ENCODE measurements at regions not wholly inside any gene's neighbourhood (a gene's known extent, or its start where the extent isn't known, plus 50 kb on each side); places are given as distances from the start of the nearest gene placed in this dataset.

DNA sequence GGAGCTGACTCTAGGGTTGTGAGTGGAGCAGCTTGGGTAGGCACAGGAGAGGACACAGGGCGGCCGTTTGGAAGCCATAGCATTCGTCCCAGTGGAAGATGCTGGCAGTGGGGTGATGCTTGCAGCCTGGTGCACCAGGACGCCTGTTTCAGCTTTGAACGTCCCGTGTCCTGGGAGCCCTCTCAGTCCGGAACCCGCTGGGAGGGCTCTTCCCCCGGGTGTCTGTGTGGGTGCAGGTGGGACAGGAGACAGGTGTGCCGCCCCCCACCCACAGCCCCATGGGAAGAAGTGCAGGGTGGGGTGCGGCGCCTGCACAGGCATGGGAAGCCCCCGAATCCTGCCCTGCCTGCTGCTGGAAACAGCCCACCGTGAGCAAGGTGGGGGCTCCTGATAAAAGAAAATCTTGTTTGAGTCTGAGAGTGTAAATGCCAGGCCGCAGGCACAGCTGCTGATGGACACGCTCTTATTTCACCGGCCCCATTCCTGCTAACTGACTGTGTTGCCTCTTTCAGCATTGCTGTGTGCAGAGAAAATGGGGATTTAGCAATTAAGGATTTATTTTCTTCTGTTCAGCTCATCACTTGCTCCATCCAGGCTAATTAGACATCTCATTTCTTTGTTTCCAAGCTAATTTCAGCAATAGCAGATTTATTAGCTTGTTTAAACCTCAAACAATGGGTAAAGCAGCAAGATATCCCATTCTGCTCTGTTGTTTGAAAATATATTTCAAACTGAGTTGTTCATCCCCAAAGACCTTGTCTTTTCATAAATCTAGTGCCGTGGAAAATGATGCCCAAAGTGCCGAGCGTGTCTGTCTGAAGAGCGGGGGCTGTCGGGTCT is 54.9 kb upstream of the DPYSL4 start:
- Histone ChIP-seq H3K27me3 (replicated peaks in 1 of 2; ENCODE audit: control insufficient read depth in 2 of 2, insufficient read depth in 2 of 2, low read length in 1 of 2) (no peaks in the 10 kb centered on the region), H3K36me3 (ENCODE audit: control insufficient read depth in 2 of 2, insufficient read depth in 2 of 2, low read length in 1 of 2) (no peaks in the 10 kb centered on the region), H3K27ac (ENCODE audit: control insufficient read depth, insufficient read depth) (no peak overlapping the region), H3K79me2 (ENCODE audit: control insufficient read depth, insufficient read depth, low read length) (no peaks in the 10 kb centered on the region), H3K9me3 (replicated peaks; ENCODE audit: control insufficient read depth, insufficient read depth, low read length) (no peaks in the 10 kb centered on the region), H3K4me2 (ENCODE audit: control insufficient read depth, insufficient read depth) (no peak overlapping the region), H3K4me3 (no peak overlapping the region), H4K20me1 (ENCODE audit: control insufficient read depth, insufficient read depth) (no peaks in the 10 kb centered on the region), H2AFZ (ENCODE audit: control insufficient read depth, low read depth, low read length) (no peak overlapping the region), H3K9ac (ENCODE audit: control insufficient read depth, insufficient read depth, low read length) (no peak overlapping the region), H3K4me1 (ENCODE audit: control insufficient read depth, insufficient read depth, low read length) (no peaks in the 10 kb centered on the region)
- ChIA-PET POLR2A (no interaction called here), CTCF (interaction anchor here (1.7 kb wide), 1 partner anchor 11 kb away, joined by 5 read pairs; no protein-coding TSS in a partner anchor), SMC1A (ENCODE audit: uncharacterized antibody, unreplicated experiment) (no interaction called here), RAD21 (ENCODE audit: unreplicated experiment) (no interaction called here)
- ATAC-seq (no peak), FAIRE-seq (no peak), DNase-seq (ENCODE audit: low read depth, low spot score) (no peak)
- no TSS peak for BruUV-seq (replicated peaks)
- 45% methylated on average over 22 of the region's 22 CpGs for WGBS (ENCODE audit: insufficient coverage, insufficient replicate concordance, low lambda C conversion rate, missing lambda C conversion rate)
- TF ChIP-seq SIX5 (IDR thresholded peaks at IDR 0.05; ENCODE audit: low read depth, low read length, severe bottlenecking) = no peak
- intact Hi-C loops (cut with micrococcal nuclease; ENCODE audit: unreplicated experiment) = no loop called here
- in situ Hi-C loops (cut with MboI) = no loop called here

- H3K9me3 ChIP-seq (replicated peaks; ENCODE audit: control insufficient read depth, insufficient read depth, low read length) = no peaks in the 10 kb centered on the region
- H3K79me2 ChIP-seq (ENCODE audit: control insufficient read depth, insufficient read depth, low read length) = no peaks in the 10 kb centered on the region
- H3K27ac ChIP-seq (ENCODE audit: control insufficient read depth, insufficient read depth) = no peak overlapping the region
- RAD21 ChIA-PET (ENCODE audit: unreplicated experiment) = no interaction called here
- H4K20me1 ChIP-seq (ENCODE audit: control insufficient read depth, insufficient read depth) = no peaks in the 10 kb centered on the region
- no peaks in the 10 kb centered on the region for H3K4me1 ChIP-seq (ENCODE audit: control insufficient read depth, insufficient read depth, low read length)
- BruUV-seq (replicated peaks) = no TSS peak
- FAIRE-seq = no peak
- H2AFZ ChIP-seq (ENCODE audit: control insufficient read depth, low read depth, low read length) = no peak overlapping the region
- POLR2A ChIA-PET = no interaction called here
- ATAC-seq = no peak
- WGBS (ENCODE audit: insufficient coverage, insufficient replicate concordance, low lambda C conversion rate, missing lambda C conversion rate) = 38% methylated on average over 14 of the region's 16 CpGs
- CTCF ChIA-PET = interaction anchor here (1.7 kb wide), 1 partner anchor 10 kb away, joined by 5 read pairs; no protein-coding TSS in a partner anchor
- no peak overlapping the region for H3K4me3 ChIP-seq
- intact Hi-C loops (cut with micrococcal nuclease; ENCODE audit: unreplicated experiment) = no loop called here
- H3K9ac ChIP-seq (ENCODE audit: control insufficient read depth, insufficient read depth, low read length) = no peak overlapping the region
- no peak for DNase-seq (ENCODE audit: low read depth, low spot score)
- in situ Hi-C loops (cut with MboI) = no loop called here
- no peaks in the 10 kb centered on the region for H3K27me3 ChIP-seq (replicated peaks in 1 of 2; ENCODE audit: control insufficient read depth in 2 of 2, insufficient read depth in 2 of 2, low read length in 1 of 2)
- no peak overlapping the region for H3K4me2 ChIP-seq (ENCODE audit: control insufficient read depth, insufficient read depth)
- SMC1A ChIA-PET (ENCODE audit: uncharacterized antibody, unreplicated experiment) = no interaction called here
- H3K36me3 ChIP-seq (ENCODE audit: control insufficient read depth in 2 of 2, insufficient read depth in 2 of 2, low read length in 1 of 2) = no peaks in the 10 kb centered on the region
- TF ChIP-seq, protein P1, sequence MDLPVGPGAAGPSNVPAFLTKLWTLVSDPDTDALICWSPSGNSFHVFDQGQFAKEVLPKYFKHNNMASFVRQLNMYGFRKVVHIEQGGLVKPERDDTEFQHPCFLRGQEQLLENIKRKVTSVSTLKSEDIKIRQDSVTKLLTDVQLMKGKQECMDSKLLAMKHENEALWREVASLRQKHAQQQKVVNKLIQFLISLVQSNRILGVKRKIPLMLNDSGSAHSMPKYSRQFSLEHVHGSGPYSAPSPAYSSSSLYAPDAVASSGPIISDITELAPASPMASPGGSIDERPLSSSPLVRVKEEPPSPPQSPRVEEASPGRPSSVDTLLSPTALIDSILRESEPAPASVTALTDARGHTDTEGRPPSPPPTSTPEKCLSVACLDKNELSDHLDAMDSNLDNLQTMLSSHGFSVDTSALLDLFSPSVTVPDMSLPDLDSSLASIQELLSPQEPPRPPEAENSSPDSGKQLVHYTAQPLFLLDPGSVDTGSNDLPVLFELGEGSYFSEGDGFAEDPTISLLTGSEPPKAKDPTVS (IDR thresholded peaks at IDR 0.05; ENCODE audit: low read depth, low read length) = no peak
- no peak for TF ChIP-seq TBL1XR1 (IDR thresholded peaks at IDR 0.05; ENCODE audit: low read depth, low read length)
- TF ChIP-seq RAD21 (IDR thresholded peaks at IDR 0.05; ENCODE audit: insufficient read depth, low read depth, low read length) = no peak
- no peak for TF ChIP-seq BHLHE40 (IDR thresholded peaks at IDR 0.05; ENCODE audit: borderline replicate concordance in 1 of 2, low read depth in 2 of 2, low read length in 1 of 2)
- no peak for TF ChIP-seq POLR2AphosphoS5 (IDR thresholded peaks at IDR 0.05; ENCODE audit: low read length)
- no peak for TF ChIP-seq EP300 (IDR thresholded peaks at IDR 0.05; ENCODE audit: borderline replicate concordance in 1 of 2, control insufficient read depth in 1 of 2, low read depth in 2 of 2, low read length in 2 of 2)
- TF ChIP-seq, protein P2, sequence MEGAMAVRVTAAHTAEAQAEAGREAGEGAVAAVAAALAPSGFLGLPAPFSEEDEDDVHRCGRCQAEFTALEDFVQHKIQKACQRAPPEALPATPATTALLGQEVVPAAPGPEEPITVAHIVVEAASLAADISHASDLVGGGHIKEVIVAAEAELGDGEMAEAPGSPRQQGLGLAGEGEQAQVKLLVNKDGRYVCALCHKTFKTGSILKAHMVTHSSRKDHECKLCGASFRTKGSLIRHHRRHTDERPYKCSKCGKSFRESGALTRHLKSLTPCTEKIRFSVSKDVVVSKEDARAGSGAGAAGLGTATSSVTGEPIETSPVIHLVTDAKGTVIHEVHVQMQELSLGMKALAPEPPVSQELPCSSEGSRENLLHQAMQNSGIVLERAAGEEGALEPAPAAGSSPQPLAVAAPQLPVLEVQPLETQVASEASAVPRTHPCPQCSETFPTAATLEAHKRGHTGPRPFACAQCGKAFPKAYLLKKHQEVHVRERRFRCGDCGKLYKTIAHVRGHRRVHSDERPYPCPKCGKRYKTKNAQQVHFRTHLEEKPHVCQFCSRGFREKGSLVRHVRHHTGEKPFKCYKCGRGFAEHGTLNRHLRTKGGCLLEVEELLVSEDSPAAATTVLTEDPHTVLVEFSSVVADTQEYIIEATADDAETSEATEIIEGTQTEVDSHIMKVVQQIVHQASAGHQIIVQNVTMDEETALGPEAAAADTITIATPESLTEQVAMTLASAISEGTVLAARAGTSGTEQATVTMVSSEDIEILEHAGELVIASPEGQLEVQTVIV (IDR thresholded peaks at IDR 0.05; ENCODE audit: borderline replicate concordance, partially characterized antibody) = no peak
- no peak for TF ChIP-seq CBX5 (IDR thresholded peaks at IDR 0.05; ENCODE audit: low read depth)
Measured at GRCh38 chr10:132132421-132132841, 54.3 kb upstream of the DPYSL4 start.

Measured in GM12878 (cell line).